Activated CD4-positive, alpha-beta T cell treated with anti-CD3 and anti-CD28 coated beads for 24 hours (primary cell): ENCODE measurements at regions not wholly inside any gene's neighbourhood (a gene's known extent, or its start where the extent isn't known, plus 50 kb on each side); places are given as distances from the start of the nearest gene placed in this dataset.
"Not testable (repeated sequence)": the region's sequence is repeated elsewhere in the genome, so short reads cannot be mapped to it uniquely, and the experiment has no call there.

Experiments used
- DNase-seq, 2 donors: peaks; one replicate each; pipeline ENCODE4 v3.0.0-alpha.2; 2020; ENCODE audit warnings: low read depth in 2 of 2

- no peak for DNase-seq
Measured at GRCh38 chr20:12072221-12072953, 154.7 kb downstream of the BTBD3 start.

GRCh38 chr20:12072954-12073264 lies 155.2 kb downstream of the BTBD3 start:
- no peak for DNase-seq

GRCh38 chr20:12074111-12074655 lies 156.5 kb downstream of the BTBD3 start:
- no peak for DNase-seq

- DNase-seq, result no peak
Measured at GRCh38 chr20:12076200-12076599, 158.5 kb downstream of the BTBD3 start.

GRCh38 chr20:12077875-12078274 lies 160.2 kb downstream of the BTBD3 start:
- DNase-seq, result no peak

GRCh38 chr20:12079490-12079889 lies 161.8 kb downstream of the BTBD3 start:
- DNase-seq, result no peak

- DNase-seq, result no peak
Measured at GRCh38 chr20:12083269-12083668, 165.6 kb downstream of the BTBD3 start.

- DNase-seq, result no peak
Measured at GRCh38 chr20:12084482-12084881, 166.8 kb downstream of the BTBD3 start.

- no peak for DNase-seq
Measured at GRCh38 chr20:12086359-12086758, 168.7 kb downstream of the BTBD3 start.

GRCh38 chr20:12090920-12091319 lies 173.2 kb downstream of the BTBD3 start:
- DNase-seq, result no peak

GRCh38 chr20:12093057-12093796 lies 175.5 kb downstream of the BTBD3 start:
- no peak for DNase-seq

- not testable (repeated sequence) for DNase-seq
Measured at GRCh38 chr20:12093797-12094190, 176.1 kb downstream of the BTBD3 start.

GRCh38 chr20:12095180-12095920 lies 177.7 kb downstream of the BTBD3 start:
- no peak for DNase-seq

- DNase-seq, result no peak
Measured at GRCh38 chr20:12098421-12098820, 180.7 kb downstream of the BTBD3 start.

- DNase-seq, result no peak
Measured at GRCh38 chr20:12108846-12109245, 191.2 kb downstream of the BTBD3 start.

- no peak for DNase-seq
Measured at GRCh38 chr20:12110274-12110673, 192.6 kb downstream of the BTBD3 start.

GRCh38 chr20:12110711-12111110 lies 193.0 kb downstream of the BTBD3 start:
- no peak for DNase-seq

- DNase-seq, result no peak
Measured at GRCh38 chr20:12111431-12112088, 193.9 kb downstream of the BTBD3 start.

- no peak for DNase-seq
Measured at GRCh38 chr20:12112089-12112474, 194.4 kb downstream of the BTBD3 start.

GRCh38 chr20:12112665-12113064 lies 195.0 kb downstream of the BTBD3 start:
- DNase-seq, result no peak

- no peak for DNase-seq
Measured at GRCh38 chr20:12113075-12113467, 195.4 kb downstream of the BTBD3 start.
